ENCODE measurements at regions not wholly inside any gene's neighbourhood (a gene's known extent, or its start where the extent isn't known, plus 50 kb on each side); places are given as distances from the start of the nearest gene placed in this dataset.

GRCh38 chr2:105974812-105975211 is 219.3 kb downstream of the UXS1 start:
- H3K4me3 Mint-ChIP-seq = no peak overlapping the region
- Histone ChIP-seq H2BK15ac (ENCODE audit: low read depth, low read length) (no peak overlapping the region), H2AFZ (ENCODE audit: low read length) (no peak overlapping the region), H4K8ac (replicated peaks; ENCODE audit: insufficient read length, low read depth, low read length) (no peak overlapping the region), H2BK5ac (ENCODE audit: insufficient read length, low read length) (no peak overlapping the region), H3K79me2 (ENCODE audit: insufficient read depth, low read length) (no peaks in the 10 kb centered on the region), H3K14ac (ENCODE audit: insufficient read depth, low read length) (no peak overlapping the region), H2BK12ac (ENCODE audit: insufficient read length, low read depth, low read length) (no peak overlapping the region), H3K9ac (ENCODE audit: extremely low read depth, insufficient read length, low read length) (no peak overlapping the region), H3T11ph (ENCODE audit: low read length) (no peak overlapping the region), H4K20me1 (ENCODE audit: control insufficient read depth, insufficient read depth, insufficient read length) (no peaks in the 10 kb centered on the region), H2BK20ac (ENCODE audit: low read depth, low read length, poor library complexity, severe bottlenecking) (no peak overlapping the region), H2AK5ac (ENCODE audit: insufficient read length, low read length) (no peak overlapping the region), H3K27ac (ENCODE audit: insufficient read length, low read depth, low read length) (no peak overlapping the region), H2BK120ac (ENCODE audit: low read depth, low read length, poor library complexity, severe bottlenecking) (no peak overlapping the region), H3K79me1 (ENCODE audit: insufficient read depth, low read depth, low read length, poor library complexity, severe bottlenecking) (no peaks in the 10 kb centered on the region), H3K4me2 (ENCODE audit: insufficient read depth, insufficient read length, low read length) (no peak overlapping the region), H3K9me3 (ENCODE audit: control insufficient read depth, low read depth, low read length) (peaks cover 15% of the 10 kb centered on the region), H3K23me2 (ENCODE audit: insufficient read length, low read depth, low read length, poor library complexity, severe bottlenecking) (no peaks in the 10 kb centered on the region), H3K27me3 (ENCODE audit: insufficient read depth, low read length) (no peaks in the 10 kb centered on the region), H3K4ac (ENCODE audit: low read depth, low read length) (no peak overlapping the region), H3K4me1 (ENCODE audit: insufficient read depth, low read length) (no peaks in the 10 kb centered on the region), H4K91ac (ENCODE audit: insufficient read length, low read depth, low read length) (no peak overlapping the region), H3K23ac (ENCODE audit: insufficient read length, low read depth, low read length) (no peak overlapping the region), H3K18ac (ENCODE audit: insufficient read length, low read depth, low read length) (no peak overlapping the region), H4K5ac (ENCODE audit: insufficient read length, low read depth, low read length) (no peak overlapping the region), H3K56ac (ENCODE audit: insufficient read length, low read depth, low read length) (no peak overlapping the region)
- no peak for DNase-seq
- H3K27me3 Mint-ChIP-seq (ENCODE audit: low read depth) = peaks cover 13% of the 10 kb centered on the region
- H3K27ac Mint-ChIP-seq = no peak overlapping the region
- H3K4me1 Mint-ChIP-seq = peaks cover 4 to 10% of the 10 kb centered on the region in 2 experiments; a peak in 2 of 4 replicates
- H3K36me3 Mint-ChIP-seq (ENCODE audit: insufficient read depth in 1 of 3, low read depth in 3 of 3) = peaks cover 4 to 12% (median 11%) of the 10 kb centered on the region in 3 experiments; a peak in 5 of 7 replicates
- H3K9me3 Mint-ChIP-seq = peaks cover 17 to 26% of the 10 kb centered on the region in 2 experiments
- TF ChIP-seq, protein P1, sequence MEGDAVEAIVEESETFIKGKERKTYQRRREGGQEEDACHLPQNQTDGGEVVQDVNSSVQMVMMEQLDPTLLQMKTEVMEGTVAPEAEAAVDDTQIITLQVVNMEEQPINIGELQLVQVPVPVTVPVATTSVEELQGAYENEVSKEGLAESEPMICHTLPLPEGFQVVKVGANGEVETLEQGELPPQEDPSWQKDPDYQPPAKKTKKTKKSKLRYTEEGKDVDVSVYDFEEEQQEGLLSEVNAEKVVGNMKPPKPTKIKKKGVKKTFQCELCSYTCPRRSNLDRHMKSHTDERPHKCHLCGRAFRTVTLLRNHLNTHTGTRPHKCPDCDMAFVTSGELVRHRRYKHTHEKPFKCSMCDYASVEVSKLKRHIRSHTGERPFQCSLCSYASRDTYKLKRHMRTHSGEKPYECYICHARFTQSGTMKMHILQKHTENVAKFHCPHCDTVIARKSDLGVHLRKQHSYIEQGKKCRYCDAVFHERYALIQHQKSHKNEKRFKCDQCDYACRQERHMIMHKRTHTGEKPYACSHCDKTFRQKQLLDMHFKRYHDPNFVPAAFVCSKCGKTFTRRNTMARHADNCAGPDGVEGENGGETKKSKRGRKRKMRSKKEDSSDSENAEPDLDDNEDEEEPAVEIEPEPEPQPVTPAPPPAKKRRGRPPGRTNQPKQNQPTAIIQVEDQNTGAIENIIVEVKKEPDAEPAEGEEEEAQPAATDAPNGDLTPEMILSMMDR (conservative IDR thresholded peaks at IDR 0.05) = no peak
